ENCODE measurements at regions not wholly inside any gene's neighbourhood (a gene's known extent, or its start where the extent isn't known, plus 50 kb on each side); places are given as distances from the start of the nearest gene placed in this dataset.

DNA sequence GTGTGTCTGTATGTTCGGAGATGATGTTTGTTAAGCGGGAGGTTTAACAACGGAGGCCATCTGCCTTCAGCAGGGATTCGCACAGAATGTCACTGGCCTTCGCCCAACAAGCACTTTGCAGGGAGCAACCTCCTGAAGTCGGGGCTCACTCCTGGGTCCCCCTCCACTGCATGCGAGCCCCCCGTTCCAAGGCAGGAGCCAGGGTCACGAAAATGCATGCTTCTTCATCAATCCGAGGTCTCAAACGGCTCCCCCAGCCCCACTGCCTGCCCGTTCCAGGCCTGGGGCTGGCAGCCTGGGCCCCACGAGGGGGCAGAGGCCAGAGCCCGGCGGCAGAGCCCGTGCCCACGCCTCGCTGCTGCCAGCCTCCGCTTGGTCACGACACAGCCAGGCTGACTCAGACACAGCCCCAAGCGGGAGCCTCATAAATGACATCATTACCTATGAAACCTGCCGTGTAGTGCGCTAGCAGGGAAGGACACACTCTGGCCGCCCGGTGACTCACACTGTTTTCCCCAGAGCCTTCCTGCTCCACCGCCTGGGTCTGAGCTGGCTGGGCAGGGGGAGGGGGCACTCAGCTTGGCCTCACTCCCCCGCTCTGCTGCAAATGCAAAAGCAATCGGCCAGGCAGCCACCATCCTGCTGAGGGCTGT lies 169.5 kb upstream of the RTL1 start (continued):
- TF ChIP-seq EZH2phosphoT487 (IDR thresholded peaks at IDR 0.05; ENCODE audit: borderline replicate concordance) (no peak), TCF7L2 (IDR thresholded peaks at IDR 0.05; ENCODE audit: borderline replicate concordance, extremely low read depth, insufficient read depth, insufficient read length) (peak; percentile 77), RAD21 (IDR thresholded peaks at IDR 0.05; ENCODE audit: low read depth) (peak; percentile 42)

DNA sequence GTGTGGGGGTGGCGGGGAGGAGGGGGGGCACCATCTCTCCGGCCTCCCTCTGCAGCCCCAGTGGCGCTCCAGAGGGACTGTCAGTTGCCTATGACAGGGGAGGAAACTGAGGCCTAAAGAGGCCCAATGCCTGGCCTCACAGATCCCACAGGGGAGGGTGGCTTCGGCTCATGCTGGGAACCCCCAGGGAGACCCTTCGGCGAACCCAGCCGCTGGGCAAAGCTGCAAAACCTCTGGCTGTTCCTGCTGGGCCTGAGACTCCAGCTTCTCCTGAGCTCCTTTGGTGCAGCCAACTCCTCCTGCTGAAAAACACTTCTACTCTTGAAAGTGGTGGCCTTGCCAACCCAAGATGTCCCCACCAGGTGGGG lies 170.1 kb upstream of the RTL1 start:
- intact Hi-C loops (cut with micrococcal nuclease): loop anchor here (5.0 kb wide), 1 partner anchor 81 kb away; no protein-coding TSS in a partner anchor
- BruUV-seq (replicated peaks): no TSS peak
- CTCF ChIA-PET: no interaction called here

More for the DNA sequence above, 170.1 kb upstream of the RTL1 start:
- Histone ChIP-seq H2AFZ (ENCODE audit: low read depth, low read length, poor library complexity, severe bottlenecking) (no peak overlapping the region), H3K4me3 (replicated peaks in 1 of 2; ENCODE audit: low read depth in 1 of 2, low read length in 2 of 2) (peak overlapping the region in 1 of 2 experiments; percentile 47; a peak in 3 of 4 replicates), H3K9ac (ENCODE audit: low read length) (peak overlapping the region; percentile 66), H3K4me2 (ENCODE audit: low read length) (peak overlapping the region; percentile 96), H3K27me3 (ENCODE audit: insufficient read depth, low read length) (no peaks in the 10 kb centered on the region), H3K9me2 (ENCODE audit: insufficient read depth) (no peaks in the 10 kb centered on the region), H3K9me3 (ENCODE audit: control insufficient read depth in 1 of 2, insufficient read depth in 1 of 2, low read depth in 1 of 2, low read length in 2 of 2) (no peaks in the 10 kb centered on the region), H3K27ac (ENCODE audit: low read depth, low read length) (peak overlapping the region; percentile 36; the same call in 1 of the 2 replicates), H3K4me1 (ENCODE audit: control insufficient read depth in 1 of 2, insufficient read depth in 2 of 2, low read length in 2 of 2) (peaks cover 18 to 27% of the 10 kb centered on the region in 2 experiments), H3K79me2 (ENCODE audit: insufficient read depth, low read length) (no peaks in the 10 kb centered on the region), H3K36me3 (ENCODE audit: control insufficient read depth in 1 of 2, insufficient read depth in 2 of 2, low read length in 2 of 2) (no peaks in the 10 kb centered on the region), H4K20me1 (ENCODE audit: insufficient read depth) (no peaks in the 10 kb centered on the region)
- ATAC-seq (peak; percentile 13; the same call in 1 of the 2 replicates), DNase-seq (ENCODE audit: low read depth, low spot score) (no peak)
- TF ChIP-seq ZNF274 (IDR thresholded peaks at IDR 0.05; ENCODE audit: low read depth, low read length): no peak
- TF ChIP-seq, protein P1, sequence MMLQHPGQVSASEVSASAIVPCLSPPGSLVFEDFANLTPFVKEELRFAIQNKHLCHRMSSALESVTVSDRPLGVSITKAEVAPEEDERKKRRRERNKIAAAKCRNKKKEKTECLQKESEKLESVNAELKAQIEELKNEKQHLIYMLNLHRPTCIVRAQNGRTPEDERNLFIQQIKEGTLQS (IDR thresholded peaks at IDR 0.05): no peak
- POLR2A ChIA-PET: interaction anchor here (0.7 kb wide), 2 partner anchors 19 to 457 kb away, joined by 3 to 4 read pairs; no protein-coding TSS in a partner anchor
- RAD21 ChIA-PET (ENCODE audit: low non-redundant PET in 1 of 2, low total read pairs in 2 of 2, uncharacterized antibody in 2 of 2, unreplicated experiment in 2 of 2): interaction anchor here in 1 of 2 experiments (0.7 kb wide), 1 partner anchor 167 kb away, joined by 3 read pairs; no protein-coding TSS in a partner anchor
